ENCODE measurements at regions not wholly inside any gene's neighbourhood (a gene's known extent, or its start where the extent isn't known, plus 50 kb on each side); places are given as distances from the start of the nearest gene placed in this dataset.

DNA sequence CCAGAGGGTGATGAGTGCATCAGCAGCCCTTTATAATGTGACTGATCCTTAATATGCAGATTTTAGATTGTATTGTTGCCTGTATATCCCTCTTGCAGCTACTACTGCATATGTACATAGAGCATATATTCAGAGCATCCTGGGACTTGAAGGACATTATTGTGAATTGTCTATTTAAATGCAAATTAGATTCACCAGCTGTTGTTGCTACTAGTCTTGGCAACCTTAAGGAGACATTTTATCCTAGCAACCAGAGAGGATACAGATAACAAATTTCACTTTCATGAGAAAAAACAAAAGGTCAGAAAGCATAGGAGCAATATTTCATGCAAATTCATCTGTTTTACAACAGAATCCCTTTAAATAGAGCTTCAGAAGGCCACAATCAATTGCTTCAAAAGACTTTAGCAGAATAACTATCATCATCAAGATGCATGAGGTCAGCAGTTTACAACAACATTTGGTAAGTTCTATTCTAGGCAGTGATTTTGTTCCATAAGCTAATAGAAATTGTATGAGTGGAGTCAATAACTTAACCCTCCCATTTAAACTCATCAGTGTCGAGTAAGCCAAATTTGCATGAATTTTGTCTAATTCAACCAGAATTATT is 148.6 kb downstream of the GC start:
- Histone ChIP-seq H3K27me3 (no peaks in the 10 kb centered on the region), H3K27ac (no peak overlapping the region), H3K36me3 (replicated peaks in 1 of 2; ENCODE audit: insufficient read depth in 1 of 2, low read depth in 2 of 2) (no peaks in the 10 kb centered on the region), H3K9me3 (no peaks in the 10 kb centered on the region), H3K4me3 (no peak overlapping the region), H3K4me1 (no peaks in the 10 kb centered on the region)
- intact Hi-C loops (cut with DNase I) = no loop called here
- 81 to 83% methylated on average over 1 of the region's 1 CpG for WGBS, 2 donors
- DNase-seq (no peak), ATAC-seq (no peak)
- no peak for TF ChIP-seq POLR2A (IDR thresholded peaks at IDR 0.05)
- TF ChIP-seq, protein P1, sequence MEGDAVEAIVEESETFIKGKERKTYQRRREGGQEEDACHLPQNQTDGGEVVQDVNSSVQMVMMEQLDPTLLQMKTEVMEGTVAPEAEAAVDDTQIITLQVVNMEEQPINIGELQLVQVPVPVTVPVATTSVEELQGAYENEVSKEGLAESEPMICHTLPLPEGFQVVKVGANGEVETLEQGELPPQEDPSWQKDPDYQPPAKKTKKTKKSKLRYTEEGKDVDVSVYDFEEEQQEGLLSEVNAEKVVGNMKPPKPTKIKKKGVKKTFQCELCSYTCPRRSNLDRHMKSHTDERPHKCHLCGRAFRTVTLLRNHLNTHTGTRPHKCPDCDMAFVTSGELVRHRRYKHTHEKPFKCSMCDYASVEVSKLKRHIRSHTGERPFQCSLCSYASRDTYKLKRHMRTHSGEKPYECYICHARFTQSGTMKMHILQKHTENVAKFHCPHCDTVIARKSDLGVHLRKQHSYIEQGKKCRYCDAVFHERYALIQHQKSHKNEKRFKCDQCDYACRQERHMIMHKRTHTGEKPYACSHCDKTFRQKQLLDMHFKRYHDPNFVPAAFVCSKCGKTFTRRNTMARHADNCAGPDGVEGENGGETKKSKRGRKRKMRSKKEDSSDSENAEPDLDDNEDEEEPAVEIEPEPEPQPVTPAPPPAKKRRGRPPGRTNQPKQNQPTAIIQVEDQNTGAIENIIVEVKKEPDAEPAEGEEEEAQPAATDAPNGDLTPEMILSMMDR (IDR thresholded peaks at IDR 0.05) = no peak

DNA sequence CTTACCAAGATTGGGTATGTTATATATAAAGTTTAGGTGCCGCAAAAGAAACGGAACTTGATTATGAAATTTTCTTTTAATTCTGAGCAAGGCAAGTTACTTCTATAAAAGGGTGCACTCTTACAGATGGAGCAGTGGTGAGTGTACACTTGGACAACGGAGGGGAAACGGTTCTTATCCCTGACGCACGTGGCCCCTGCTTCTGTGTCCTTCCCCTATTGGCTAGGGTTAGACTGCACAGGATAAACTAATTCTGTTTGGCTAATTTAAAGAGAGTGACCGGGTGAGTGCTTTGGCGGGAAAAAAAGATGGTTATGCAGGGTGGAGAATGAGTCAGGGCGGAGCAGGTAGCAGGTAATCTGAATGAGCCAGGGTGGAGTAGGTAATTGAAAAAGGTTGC is 149.5 kb downstream of the GC start:
- Histone ChIP-seq H3K9me3 (no peaks in the 10 kb centered on the region), H3K4me1 (no peaks in the 10 kb centered on the region), H3K27ac (no peak overlapping the region), H3K27me3 (no peaks in the 10 kb centered on the region), H3K4me3 (no peak overlapping the region), H3K36me3 (replicated peaks in 1 of 2; ENCODE audit: insufficient read depth in 1 of 2, low read depth in 2 of 2) (no peaks in the 10 kb centered on the region)
- no peak for ATAC-seq
- intact Hi-C loops (cut with DNase I) = no loop called here
- no peak for TF ChIP-seq POLR2A (IDR thresholded peaks at IDR 0.05)
- TF ChIP-seq, protein P1 (IDR thresholded peaks at IDR 0.05) = no peak
- WGBS, 2 donors = 94 to 95% methylated on average over 9 of the region's 9 CpGs
- DNase-seq = no peak

DNA sequence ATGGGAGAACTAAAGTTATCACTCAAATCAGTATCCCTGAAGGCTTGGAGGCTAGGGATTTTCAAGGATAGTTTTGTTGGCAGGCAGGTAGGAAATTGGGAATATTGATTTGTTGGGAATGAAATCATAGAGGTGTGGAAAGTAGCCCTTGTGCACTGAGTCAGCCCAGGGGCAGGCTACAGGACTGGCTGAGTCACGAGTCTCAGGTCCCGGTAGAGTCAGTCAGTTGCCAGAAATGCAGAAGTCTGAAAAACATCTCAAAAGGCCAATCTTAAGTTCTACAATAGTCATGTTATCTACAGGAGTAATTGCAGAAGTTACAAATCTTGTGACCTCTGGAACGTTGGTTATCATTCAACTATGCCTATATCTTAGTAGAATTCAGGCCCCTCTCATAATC is 153.1 kb downstream of the GC start:
- WGBS, 2 donors = 28 to 40% methylated on average over 3 of the region's 3 CpGs
- H3K27ac ChIP-seq = no peak overlapping the region
- DNase-seq (no peak), ATAC-seq (no peak)
- H3K36me3 ChIP-seq (replicated peaks in 1 of 2; ENCODE audit: insufficient read depth in 1 of 2, low read depth in 2 of 2) = no peaks in the 10 kb centered on the region
- H3K27me3 ChIP-seq = no peaks in the 10 kb centered on the region
- TF ChIP-seq, protein P1 (IDR thresholded peaks at IDR 0.05) = no peak
- no peak for TF ChIP-seq POLR2A (IDR thresholded peaks at IDR 0.05)
- no peaks in the 10 kb centered on the region for H3K4me1 ChIP-seq
- no peak overlapping the region for H3K4me3 ChIP-seq
- no peaks in the 10 kb centered on the region for H3K9me3 ChIP-seq
- intact Hi-C loops (cut with DNase I) = no loop called here

DNA sequence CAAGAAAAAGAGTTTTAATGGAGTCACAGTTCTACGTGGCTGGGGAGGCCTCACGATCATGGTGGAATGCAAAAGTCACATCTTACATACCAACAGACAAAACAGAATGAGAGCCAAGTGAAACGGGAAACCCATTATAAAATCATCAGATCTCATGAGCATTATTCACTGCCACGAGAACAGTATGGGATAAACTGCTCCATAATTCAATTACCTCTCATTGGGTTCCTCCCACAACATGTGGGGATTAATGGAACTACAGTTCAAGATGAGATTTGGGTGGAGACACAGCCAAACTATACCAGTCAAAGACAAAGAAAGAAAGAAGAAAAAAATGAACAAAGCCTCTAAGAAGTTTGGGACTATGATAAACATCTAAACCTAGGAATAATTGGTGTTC is 158.9 kb downstream of the GC start:
- H3K27me3 ChIP-seq = no peaks in the 10 kb centered on the region
- no peak overlapping the region for H3K27ac ChIP-seq
- no peaks in the 10 kb centered on the region for H3K36me3 ChIP-seq (replicated peaks in 1 of 2; ENCODE audit: insufficient read depth in 1 of 2, low read depth in 2 of 2)
- 72 to 79% methylated on average over 4 of the region's 4 CpGs for WGBS, 2 donors
- DNase-seq (no peak), ATAC-seq (no peak)
- no peak overlapping the region for H3K4me3 ChIP-seq
- no peaks in the 10 kb centered on the region for H3K4me1 ChIP-seq
- TF ChIP-seq, protein P1 (IDR thresholded peaks at IDR 0.05) = no peak
- TF ChIP-seq POLR2A (IDR thresholded peaks at IDR 0.05) = no peak
- intact Hi-C loops (cut with DNase I) = no loop called here
- H3K9me3 ChIP-seq = no peaks in the 10 kb centered on the region

Measured in body of pancreas (tissue), 4 donors.